ENCODE measurements at regions not wholly inside any gene's neighbourhood (a gene's known extent, or its start where the extent isn't known, plus 50 kb on each side); places are given as distances from the start of the nearest gene placed in this dataset.
"Not testable (repeated sequence)": the region's sequence is repeated elsewhere in the genome, so short reads cannot be mapped to it uniquely, and the experiment has no call there.

- TF ChIP-seq CTCF (IDR thresholded peaks at IDR 0.05; ENCODE audit: extremely low read depth in 1 of 2, insufficient read depth in 1 of 2, low read depth in 1 of 2, low read length in 2 of 2); POLR2A (IDR thresholded peaks at IDR 0.05; ENCODE audit: low read depth, low read length); MAX (IDR thresholded peaks at IDR 0.05; ENCODE audit: insufficient read depth, insufficient read length); EZH2 (IDR thresholded peaks at IDR 0.05; ENCODE audit: borderline replicate concordance, low read depth, low read length, severe bottlenecking); MYC (IDR thresholded peaks at IDR 0.05; ENCODE audit: low read depth, low read length); POLR2AphosphoS5 (IDR thresholded peaks at IDR 0.05; ENCODE audit: insufficient read depth, low read depth, low read length); GATA2 (IDR thresholded peaks at IDR 0.05; ENCODE audit: insufficient read depth, insufficient read length, low read depth, low read length): not testable (repeated sequence)
Measured at GRCh38 chr2:87438780-87439454, 309.0 kb upstream of the PLGLB2 start.
